Prostate gland (tissue), 2 donors: ENCODE measurements at regions not wholly inside any gene's neighbourhood (a gene's known extent, or its start where the extent isn't known, plus 50 kb on each side); places are given as distances from the start of the nearest gene placed in this dataset.

ENCODE experiments used
- POLR2A ChIP-seq: fragments of 450-650 bp; IDR thresholded peaks from one replicate; pipeline ENCODE4 v1.6.1; 2016; ENCODE audit warnings: antibody characterized with exemption, mild to moderate bottlenecking
- TF ChIP-seq, protein P1 (sequence below), 4 experiments: fragments of 200-600 bp in 2 of 4; fragments of 450-650 bp in 2 of 4; sonication (generic) in 2 of 4; IDR thresholded peaks; 1 replicate in 3 of 4; 2 replicates in 1 of 4; pipeline ENCODE4 v1.5.1; 2016 to 2019; ENCODE audit warnings: antibody characterized with exemption in 4 of 4, mild to moderate bottlenecking in 2 of 4, moderate library complexity in 2 of 4

DNA sequence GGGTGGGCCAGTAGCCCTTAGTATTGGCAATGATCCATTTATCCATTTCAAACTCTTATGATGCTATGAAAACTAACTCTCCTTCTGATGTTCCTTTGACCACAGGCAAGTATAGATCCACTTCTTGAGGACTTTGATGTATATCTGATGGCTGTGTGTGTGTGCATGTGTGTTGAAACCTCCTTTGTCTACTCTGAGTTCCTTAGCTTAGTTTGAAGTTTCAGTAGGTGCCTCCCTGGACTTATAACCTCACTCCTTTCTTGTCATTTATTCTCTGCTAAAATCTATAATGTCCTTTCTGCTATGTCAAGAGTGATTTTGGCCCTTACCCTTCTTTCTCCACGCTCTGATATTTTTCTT, 409.3 kb downstream of the PRDM2 start:
- TF ChIP-seq, protein P1, sequence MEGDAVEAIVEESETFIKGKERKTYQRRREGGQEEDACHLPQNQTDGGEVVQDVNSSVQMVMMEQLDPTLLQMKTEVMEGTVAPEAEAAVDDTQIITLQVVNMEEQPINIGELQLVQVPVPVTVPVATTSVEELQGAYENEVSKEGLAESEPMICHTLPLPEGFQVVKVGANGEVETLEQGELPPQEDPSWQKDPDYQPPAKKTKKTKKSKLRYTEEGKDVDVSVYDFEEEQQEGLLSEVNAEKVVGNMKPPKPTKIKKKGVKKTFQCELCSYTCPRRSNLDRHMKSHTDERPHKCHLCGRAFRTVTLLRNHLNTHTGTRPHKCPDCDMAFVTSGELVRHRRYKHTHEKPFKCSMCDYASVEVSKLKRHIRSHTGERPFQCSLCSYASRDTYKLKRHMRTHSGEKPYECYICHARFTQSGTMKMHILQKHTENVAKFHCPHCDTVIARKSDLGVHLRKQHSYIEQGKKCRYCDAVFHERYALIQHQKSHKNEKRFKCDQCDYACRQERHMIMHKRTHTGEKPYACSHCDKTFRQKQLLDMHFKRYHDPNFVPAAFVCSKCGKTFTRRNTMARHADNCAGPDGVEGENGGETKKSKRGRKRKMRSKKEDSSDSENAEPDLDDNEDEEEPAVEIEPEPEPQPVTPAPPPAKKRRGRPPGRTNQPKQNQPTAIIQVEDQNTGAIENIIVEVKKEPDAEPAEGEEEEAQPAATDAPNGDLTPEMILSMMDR (IDR thresholded peaks at IDR 0.05) = no peak
- no peak for TF ChIP-seq POLR2A
